ENCODE measurements at regions not wholly inside any gene's neighbourhood (a gene's known extent, or its start where the extent isn't known, plus 50 kb on each side); places are given as distances from the start of the nearest gene placed in this dataset.
"Not testable (repeated sequence)": the region's sequence is repeated elsewhere in the genome, so short reads cannot be mapped to it uniquely, and the experiment has no call there.

GRCh38 chr3:4030624-4031023, 231.4 kb downstream of the LRRN1 start:
- no peak for FAIRE-seq

DNA sequence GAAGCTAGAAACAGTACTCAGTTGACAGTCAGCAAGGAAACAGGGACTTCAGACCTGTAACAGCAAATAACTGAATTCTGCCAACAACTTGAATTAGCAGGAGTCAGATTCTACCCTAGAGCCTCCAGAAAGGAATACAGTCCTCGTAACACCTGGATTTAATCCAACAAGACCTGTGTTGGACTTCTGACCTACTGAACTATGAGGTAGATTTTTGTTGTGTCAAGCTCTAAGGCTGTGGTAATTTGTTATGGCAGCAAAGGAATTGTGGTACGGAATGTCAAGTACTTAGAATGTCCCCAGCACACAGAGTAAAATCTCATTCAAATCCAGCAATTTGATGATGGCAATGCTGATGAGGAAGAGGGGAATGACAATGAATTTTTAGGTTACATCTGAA, 234.1 kb downstream of the LRRN1 start:
- FAIRE-seq: no peak

GRCh38 chr3:4036046-4036445, 236.8 kb downstream of the LRRN1 start:
- no peak for FAIRE-seq

DNA sequence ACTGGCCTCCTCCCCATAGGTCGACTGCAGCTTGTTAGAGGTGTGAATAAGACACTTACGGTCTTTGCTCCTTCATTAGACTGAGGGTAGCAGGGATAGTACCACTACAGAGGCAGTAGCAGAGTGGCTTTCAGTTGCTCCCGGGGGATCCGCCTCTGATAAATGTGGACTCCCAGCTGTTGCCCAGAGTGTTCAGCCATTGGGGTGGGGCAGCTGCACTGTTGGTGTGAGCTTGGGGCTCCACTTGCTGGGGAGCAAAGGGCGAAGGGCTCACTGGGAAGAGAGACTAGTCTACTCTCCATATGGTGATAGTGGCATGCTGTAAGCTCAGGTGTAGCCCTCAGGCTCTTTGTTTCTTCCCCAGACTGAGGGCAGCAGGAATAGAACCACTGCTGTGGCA, 239.1 kb downstream of the LRRN1 start:
- no peak for FAIRE-seq

DNA sequence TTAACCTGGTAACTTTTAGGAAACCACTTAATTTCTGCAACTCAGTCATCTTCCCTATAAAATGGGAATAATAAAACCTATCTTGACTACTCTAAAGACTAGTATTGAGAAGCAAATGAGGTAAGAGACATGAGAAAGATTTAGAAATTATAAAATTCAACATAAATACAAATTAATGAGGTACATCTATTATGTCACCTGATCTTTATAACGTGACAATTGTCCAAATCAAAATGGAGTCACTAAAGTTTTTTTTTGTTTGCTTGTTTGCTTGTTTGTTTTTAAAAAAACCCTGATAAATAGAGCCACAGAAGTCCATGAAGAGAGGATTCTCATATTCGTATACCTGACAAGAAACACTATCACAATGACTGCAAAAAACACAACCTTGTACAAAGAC, 242.8 kb downstream of the LRRN1 start:
- FAIRE-seq: no peak

- no peak for FAIRE-seq
These were observed 243.6 kb downstream of the LRRN1 start for GRCh38 chr3:4042869-4043268.

DNA sequence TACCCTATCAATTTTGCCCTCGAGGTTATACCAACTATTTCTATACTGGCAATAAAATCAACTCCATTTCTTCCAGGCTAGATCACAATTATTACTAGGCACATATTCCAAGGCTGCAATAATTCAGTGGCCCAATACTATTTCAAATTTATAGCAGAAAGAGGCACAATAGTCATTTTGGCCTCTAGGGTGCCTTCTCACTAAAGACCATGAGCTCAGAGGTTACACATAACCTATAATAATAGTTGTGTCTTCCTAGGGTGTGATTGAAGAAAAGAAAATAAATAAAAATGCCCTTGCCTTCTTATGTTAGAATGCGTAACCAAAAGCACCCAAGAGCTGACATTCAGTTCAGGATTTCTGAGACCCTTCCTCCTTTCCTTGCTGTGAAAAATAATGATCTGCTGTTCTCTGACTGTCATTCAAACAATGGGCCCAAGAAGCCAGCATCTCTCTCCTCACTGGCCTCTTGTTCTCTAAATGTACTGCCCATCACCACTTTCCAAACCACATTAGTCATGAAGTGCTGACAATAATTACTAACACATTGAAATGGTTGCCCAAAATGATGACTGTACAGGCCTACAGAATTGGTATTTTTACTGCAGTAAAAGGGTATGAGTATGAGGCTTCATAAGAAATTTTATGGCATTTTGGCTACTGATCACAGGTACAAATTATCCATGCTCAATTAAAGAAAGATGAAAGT, 244.8 kb downstream of the LRRN1 start:
- no peak for FAIRE-seq

DNA sequence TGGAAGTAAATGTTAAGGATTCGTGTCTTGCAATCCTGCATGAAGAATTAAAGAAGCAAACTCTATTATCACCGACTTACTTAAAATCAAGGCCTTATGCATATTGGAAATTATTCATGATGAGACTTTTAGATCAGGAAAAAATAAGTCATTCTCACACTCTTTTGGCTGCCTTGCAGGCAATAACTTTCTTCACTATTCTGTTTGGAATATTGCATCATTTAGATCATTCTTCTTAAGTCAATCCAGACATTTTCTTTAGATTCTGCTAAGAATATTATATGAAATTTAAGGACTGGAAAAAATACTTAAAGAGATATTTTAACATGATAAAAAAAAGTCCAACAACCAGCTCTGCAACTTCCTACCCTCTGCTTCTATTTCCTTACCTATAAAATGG, 245.4 kb downstream of the LRRN1 start:
- no peak for FAIRE-seq

DNA sequence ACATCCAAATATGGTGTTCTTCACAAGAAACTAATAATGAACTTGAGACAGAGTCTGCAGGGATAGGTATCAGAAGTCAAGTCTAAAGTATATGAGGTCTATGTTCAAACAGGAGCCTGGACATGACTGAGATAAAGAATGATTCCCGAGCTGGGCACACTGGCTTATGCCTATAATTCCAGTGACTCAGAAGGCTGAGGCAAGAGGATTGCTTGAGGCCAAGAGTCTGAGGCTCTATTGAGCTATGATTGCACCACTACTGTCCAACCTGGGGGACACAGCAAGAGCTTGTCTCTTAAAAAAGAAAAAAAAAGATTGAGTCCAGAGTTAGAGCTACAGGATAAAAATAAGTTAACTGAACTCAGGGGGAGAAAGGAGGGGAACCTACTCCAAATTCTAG, 246.5 kb downstream of the LRRN1 start:
- FAIRE-seq: no peak

GRCh38 chr3:4047366-4047765, 248.1 kb downstream of the LRRN1 start:
- FAIRE-seq: no peak

DNA sequence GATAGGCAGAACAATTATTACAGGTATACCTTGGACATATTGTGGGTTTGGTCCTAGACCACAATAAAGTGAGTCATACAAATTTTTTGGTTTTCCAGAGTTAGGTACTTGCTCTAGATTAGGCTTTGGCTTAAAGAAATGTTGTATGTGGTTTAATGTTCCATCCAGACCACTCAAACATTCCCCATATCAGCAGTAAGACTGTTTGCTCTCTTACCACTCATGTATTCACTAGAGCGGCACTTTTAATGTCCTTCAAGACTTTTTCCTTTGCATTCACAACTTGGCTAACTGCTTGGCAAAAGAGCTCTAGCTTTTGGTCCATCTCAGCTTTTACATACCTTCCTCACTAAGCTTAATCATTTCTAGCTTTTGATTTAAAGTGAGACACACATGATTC, 250.5 kb upstream of the SETMAR start:
- FAIRE-seq: no peak

GRCh38 chr3:4053975-4054374, 249.2 kb upstream of the SETMAR start:
- FAIRE-seq: no peak

DNA sequence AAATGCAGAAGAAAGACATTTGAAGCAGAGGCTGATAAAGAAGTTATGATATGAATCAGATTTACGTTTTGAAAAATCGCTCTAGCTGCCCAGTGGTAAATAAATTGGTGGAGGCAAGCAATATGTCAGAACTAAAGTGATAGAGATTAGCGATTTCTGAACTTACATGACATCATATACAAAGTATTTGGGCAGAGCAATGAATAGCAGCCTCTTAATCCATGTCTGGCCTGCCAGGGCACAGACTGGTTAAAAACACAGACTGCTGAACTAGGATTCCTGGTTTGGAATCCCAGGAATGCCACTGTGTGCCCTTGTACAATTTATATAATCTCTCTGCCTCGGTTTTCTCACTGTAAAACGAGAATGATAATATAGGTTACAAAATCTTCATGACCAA, 243.1 kb upstream of the SETMAR start:
- FAIRE-seq: no peak

GRCh38 chr3:4060603-4061002, 242.6 kb upstream of the SETMAR start:
- FAIRE-seq: no peak

- no peak for FAIRE-seq
These were observed 242.0 kb upstream of the SETMAR start for GRCh38 chr3:4061195-4061594.

DNA sequence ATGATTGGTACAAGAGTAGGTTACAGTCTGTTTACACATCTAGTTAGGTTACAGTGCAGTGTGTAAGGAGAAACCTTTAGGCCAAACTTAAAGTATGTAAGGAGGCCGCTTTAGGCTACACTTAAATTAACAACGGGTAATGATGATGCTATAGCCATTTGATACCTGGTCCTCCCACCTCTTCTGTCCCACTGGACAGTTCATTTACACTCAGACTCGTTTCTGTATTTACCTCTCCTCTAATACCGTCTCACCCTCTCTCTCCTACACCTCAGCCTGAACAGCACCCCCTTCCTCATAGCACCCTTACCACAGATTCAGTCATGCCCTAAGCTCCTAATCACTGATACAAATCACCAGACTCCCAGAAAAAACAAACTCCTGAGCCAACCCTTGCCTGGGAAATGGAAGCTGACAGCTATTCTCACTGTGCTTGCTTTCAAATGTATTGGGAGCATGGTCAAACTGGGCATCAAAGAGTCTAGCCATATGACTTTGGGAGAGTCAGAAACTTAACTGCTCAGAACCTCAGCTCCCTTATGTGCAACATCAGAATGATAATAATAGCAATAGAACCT, 241.3 kb upstream of the SETMAR start:
- FAIRE-seq: no peak

- FAIRE-seq: no peak
These were observed 240.5 kb upstream of the SETMAR start for GRCh38 chr3:4062621-4063020.

- no peak for FAIRE-seq
These were observed 239.1 kb upstream of the SETMAR start for GRCh38 chr3:4063916-4064574.

GRCh38 chr3:4065085-4065484, 238.1 kb upstream of the SETMAR start:
- FAIRE-seq: no peak

GRCh38 chr3:4065554-4065953, 237.6 kb upstream of the SETMAR start:
- no peak for FAIRE-seq

- FAIRE-seq: no peak
These were observed 235.3 kb upstream of the SETMAR start for GRCh38 chr3:4067893-4068292.

- no peak for FAIRE-seq
These were observed 233.4 kb upstream of the SETMAR start for GRCh38 chr3:4069796-4070195.

- FAIRE-seq: no peak
These were observed 231.5 kb upstream of the SETMAR start for GRCh38 chr3:4071481-4072184.

DNA sequence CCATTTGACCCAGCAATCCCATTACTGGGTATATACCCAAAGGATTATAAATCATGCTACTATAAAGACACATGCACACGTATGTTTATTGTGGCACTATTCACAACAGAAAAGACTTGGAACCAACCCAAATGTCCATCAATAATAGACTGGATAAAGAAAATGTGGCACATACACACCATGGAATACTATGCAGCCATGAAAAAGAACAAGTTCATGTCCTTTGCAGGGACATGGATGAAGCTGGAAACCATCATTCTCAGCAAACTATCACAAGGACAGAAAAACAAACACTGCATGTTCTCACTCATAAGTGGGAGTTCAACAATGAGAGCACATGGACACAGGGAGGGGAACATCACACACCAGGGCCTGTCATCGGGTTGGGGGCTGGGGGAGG, 225.9 kb upstream of the SETMAR start:
- not testable (repeated sequence) for FAIRE-seq
